Epithelial cell of esophagus (primary cell): ENCODE measurements at regions not wholly inside any gene's neighbourhood (a gene's known extent, or its start where the extent isn't known, plus 50 kb on each side); places are given as distances from the start of the nearest gene placed in this dataset.

Source experiments
- DNase-seq: peaks from one replicate; pipeline ENCODE4 v3.0.0; 2010; ENCODE audit warnings: low read depth
- H3K4me3 ChIP-seq: 2 replicates; pipeline ENCODE4 v1.5.1; 2011; ENCODE audit warnings: mild to moderate bottlenecking, low read length, control low read depth
- TF ChIP-seq, protein P1 (sequence below): IDR thresholded peaks from 2 replicates; pipeline ENCODE4 v1.5.1; 2011; ENCODE audit warnings: low read depth, mild to moderate bottlenecking, low read length, control low read depth, inconsistent platforms; ENCODE audit not compliant: insufficient read depth; ENCODE audit errors: missing control alignments

DNA sequence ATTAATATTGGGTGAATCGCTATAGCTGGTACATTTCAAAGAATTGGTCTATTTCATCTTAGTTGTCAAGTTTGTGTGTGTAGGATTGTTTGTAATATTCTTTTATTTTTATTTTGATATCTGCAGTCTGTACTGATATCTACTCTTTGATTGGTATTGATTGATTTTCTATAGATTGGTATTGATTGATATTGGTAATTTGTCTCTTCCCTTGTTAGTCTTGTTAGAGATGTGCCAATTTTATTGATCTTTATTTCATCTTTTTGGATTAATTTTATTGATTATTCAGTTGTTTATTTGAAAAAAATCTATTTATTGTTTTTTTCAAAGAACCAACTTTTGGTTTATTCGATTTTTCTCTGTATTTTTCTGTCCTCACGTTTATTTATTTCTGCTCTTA, 61.4 kb downstream of the TM2D3 start:
- no peak for DNase-seq
- TF ChIP-seq, protein P1, sequence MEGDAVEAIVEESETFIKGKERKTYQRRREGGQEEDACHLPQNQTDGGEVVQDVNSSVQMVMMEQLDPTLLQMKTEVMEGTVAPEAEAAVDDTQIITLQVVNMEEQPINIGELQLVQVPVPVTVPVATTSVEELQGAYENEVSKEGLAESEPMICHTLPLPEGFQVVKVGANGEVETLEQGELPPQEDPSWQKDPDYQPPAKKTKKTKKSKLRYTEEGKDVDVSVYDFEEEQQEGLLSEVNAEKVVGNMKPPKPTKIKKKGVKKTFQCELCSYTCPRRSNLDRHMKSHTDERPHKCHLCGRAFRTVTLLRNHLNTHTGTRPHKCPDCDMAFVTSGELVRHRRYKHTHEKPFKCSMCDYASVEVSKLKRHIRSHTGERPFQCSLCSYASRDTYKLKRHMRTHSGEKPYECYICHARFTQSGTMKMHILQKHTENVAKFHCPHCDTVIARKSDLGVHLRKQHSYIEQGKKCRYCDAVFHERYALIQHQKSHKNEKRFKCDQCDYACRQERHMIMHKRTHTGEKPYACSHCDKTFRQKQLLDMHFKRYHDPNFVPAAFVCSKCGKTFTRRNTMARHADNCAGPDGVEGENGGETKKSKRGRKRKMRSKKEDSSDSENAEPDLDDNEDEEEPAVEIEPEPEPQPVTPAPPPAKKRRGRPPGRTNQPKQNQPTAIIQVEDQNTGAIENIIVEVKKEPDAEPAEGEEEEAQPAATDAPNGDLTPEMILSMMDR: no peak
- H3K4me3 ChIP-seq: no peak overlapping the region

DNA sequence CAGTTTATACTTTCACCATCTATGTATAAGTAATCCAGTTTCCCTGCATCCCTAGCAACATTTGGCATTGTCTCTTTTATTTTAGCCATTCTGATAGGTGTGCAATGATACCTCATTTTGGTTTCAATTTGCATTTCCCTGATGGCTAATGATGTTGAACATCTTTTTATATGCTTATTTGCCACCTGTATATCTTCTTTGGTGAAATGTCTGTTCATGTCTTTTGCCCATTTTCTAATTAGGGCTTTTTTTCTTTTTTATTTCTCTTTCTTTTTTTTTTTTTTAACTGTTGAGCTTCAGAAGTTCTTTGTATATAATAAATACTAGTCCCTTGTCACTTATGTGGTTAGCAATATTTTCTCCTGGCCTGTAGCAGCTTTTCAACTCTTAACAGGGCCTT, 68.9 kb downstream of the TM2D3 start:
- TF ChIP-seq, protein P1: no peak
- no peak overlapping the region for H3K4me3 ChIP-seq

DNA sequence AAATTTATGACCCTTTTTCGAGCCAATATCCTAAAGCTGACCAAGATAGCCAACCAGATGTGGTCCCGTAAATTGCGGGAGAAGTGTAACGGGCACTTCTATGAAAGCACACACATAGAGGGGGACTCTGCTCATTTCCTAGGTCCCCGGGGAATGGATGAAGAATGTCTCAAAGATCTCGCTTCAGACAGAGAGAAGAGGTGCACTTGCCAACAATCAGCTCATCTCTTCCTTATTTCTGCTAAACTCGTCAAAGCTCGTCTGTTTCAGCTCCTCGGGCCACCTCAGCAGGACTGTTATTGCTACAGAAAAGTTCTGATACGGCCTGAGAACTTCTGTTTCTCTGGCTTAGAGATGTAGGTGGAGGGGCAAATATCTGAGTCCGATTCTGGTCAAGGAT, 71.8 kb downstream of the TM2D3 start:
- TF ChIP-seq, protein P1: no peak
- H3K4me3 ChIP-seq: no peak overlapping the region

More for the DNA sequence above, 68.9 kb downstream of the TM2D3 start:
- no peak for DNase-seq

DNA sequence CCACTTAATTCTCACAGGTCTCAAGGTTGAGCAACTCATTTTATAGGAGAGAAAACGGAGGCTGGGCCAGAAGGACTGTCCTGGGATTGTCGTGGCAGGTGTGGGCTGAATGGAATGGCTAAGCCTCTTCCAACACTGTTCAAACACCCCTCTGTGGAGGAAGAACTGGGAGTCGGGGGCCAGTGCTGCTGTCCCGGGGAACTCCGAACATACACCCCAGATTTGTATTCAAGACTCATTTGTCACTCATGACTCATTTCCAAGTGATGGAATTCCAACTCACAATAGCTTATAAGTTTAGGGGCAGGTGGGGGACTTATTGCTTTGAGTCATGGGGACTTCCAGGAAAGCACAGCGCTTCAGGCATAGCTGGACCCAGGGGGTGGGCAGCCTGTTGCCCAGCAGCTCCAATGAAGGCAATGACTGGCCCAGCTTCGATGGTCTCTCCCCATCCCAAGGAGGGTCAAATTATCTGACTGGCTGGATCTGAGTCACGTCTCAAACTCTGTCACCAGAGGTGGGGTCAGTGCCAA, 72.5 kb downstream of the TM2D3 start:
- peak; percentile 68 for DNase-seq
- TF ChIP-seq, protein P1: no peak
- no peak overlapping the region for H3K4me3 ChIP-seq

More for the DNA sequence above, 71.8 kb downstream of the TM2D3 start:
- DNase-seq: no peak

DNA sequence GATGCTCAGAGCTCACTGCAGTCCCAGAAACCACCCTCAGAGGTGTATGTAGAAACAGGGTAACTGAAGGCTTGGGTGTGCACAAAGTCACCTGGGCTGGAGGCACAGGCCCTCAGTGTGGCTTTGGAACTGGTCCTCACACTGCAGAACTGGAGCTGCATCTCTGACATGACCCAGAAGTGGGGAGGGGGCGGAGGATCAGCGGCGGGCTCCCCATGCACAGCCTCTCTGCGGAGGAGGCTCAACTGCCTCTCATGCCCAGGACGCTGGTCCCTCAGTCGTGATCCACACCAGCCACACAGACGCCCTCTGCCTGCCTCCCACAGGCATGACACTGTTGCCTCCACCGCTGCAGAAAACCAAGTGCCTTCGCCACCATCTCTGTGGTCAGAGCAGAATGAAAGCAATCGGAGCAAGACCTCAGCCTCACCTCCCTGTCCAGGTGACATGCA, 73.7 kb downstream of the TM2D3 start:
- TF ChIP-seq, protein P1: peak; percentile 60
- DNase-seq: peak; percentile 48
- no peak overlapping the region for H3K4me3 ChIP-seq

DNA sequence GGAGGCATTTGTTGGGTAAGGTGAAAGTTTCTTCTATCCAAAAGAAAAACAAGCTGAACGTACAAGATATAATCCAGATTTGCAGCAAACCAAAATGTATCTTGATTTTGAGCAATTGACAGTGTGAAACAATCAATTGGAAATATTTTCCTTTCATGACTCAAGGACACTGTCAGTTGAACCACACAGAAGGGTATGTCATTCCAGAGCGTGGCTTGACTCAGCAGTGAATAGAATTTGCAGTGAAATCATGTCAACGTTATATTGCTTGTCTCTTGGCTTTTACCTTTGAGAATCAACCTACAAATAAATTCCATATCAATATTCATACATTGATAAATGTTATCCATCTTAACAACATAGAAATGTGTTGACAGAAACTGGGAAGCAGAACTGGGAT, 78.2 kb downstream of the TM2D3 start:
- TF ChIP-seq, protein P1: no peak
- no peak overlapping the region for H3K4me3 ChIP-seq
- DNase-seq: peak; percentile 64

DNA sequence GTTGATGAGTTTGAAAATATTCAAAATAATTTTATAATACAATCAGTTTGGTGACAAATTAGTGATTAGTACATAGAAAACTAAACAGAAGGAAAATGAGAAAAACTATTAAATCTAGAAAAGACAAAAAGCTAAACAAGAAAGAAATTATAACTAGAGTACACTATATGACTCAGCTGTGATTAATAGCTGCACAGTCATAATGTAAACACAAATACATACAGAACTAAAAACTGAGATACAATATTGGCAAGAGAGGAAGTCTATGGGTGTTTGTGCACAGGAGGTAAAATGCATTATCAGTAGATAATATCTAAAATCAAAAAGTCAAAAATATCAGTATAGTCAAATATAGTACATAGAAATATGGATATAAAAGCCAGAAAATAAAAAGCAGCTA, 80.7 kb upstream of the PCSK6 start:
- TF ChIP-seq, protein P1: no peak

More for the DNA sequence above, 80.7 kb upstream of the PCSK6 start:
- DNase-seq: peak; percentile 61
- H3K4me3 ChIP-seq: no peak overlapping the region
